ENCODE measurements at regions not wholly inside any gene's neighbourhood (a gene's known extent, or its start where the extent isn't known, plus 50 kb on each side); places are given as distances from the start of the nearest gene placed in this dataset.

- TF ChIP-seq CTCF (IDR thresholded peaks at IDR 0.05) (no peak), POLR2AphosphoS5 (IDR thresholded peaks at IDR 0.05) (no peak), EP300 (IDR thresholded peaks at IDR 0.05) (no peak)
Observed at GRCh38 chr4:130416228-130416627, 1320.3 kb downstream of the C4orf33 start.
